Activated CD4-positive, alpha-beta T cell treated with anti-CD3 and anti-CD28 coated beads, Interleukin-2, amount 10 ng/mL, durations not matched to agents 7 days and 5 days (primary cell): ENCODE measurements at regions not wholly inside any gene's neighbourhood (a gene's known extent, or its start where the extent isn't known, plus 50 kb on each side); places are given as distances from the start of the nearest gene placed in this dataset.
"Not testable (repeated sequence)": the region's sequence is repeated elsewhere in the genome, so short reads cannot be mapped to it uniquely, and the experiment has no call there.

Experiments
- CTCF ChIA-PET: fragments of 350-600 bp; sonication (Branson Sonifier 250); formaldehyde crosslinking; loops from one replicate; lab custom pipeline; 2021; ENCODE audit warnings: antibody characterized with exemption; lab: Charles Lee
- POLR2A ChIA-PET: fragments of 350-600 bp; sonication (Branson Sonifier 250); formaldehyde crosslinking; loops from one replicate; lab custom pipeline; 2021; ENCODE audit warnings: antibody characterized with exemption; lab: Charles Lee
- DNase-seq: peaks from one replicate; pipeline ENCODE4 v3.0.0-alpha.2; 2020
- H3K27ac Mint-ChIP-seq: one replicate; pipeline ENCODE4 v1.8.0; 2021; ENCODE audit warnings: mild to moderate bottlenecking, moderate library complexity, mixed read lengths
- H3K27me3 Mint-ChIP-seq: one replicate; pipeline ENCODE4 v1.8.0; 2021; ENCODE audit warnings: mixed read lengths
- H3K36me3 Mint-ChIP-seq: one replicate; pipeline ENCODE4 v1.8.0; 2021; ENCODE audit warnings: low read depth, mixed read lengths
- H3K4me1 Mint-ChIP-seq: one replicate; pipeline ENCODE4 v1.8.0; 2021; ENCODE audit warnings: mixed read lengths
- H3K4me3 Mint-ChIP-seq: one replicate; pipeline ENCODE4 v1.8.0; 2021; ENCODE audit warnings: mild to moderate bottlenecking, moderate library complexity, mixed read lengths
- H3K9me3 Mint-ChIP-seq: one replicate; pipeline ENCODE4 v1.8.0; 2021; ENCODE audit warnings: mixed read lengths

GRCh38 chr5:152694231-152694630 is 289.2 kb upstream of the NMUR2 start:
- Mint-ChIP-seq H3K27ac (no peak overlapping the region), H3K9me3 (peaks cover 3% of the 10 kb centered on the region), H3K27me3 (no peaks in the 10 kb centered on the region), H3K36me3 (no peaks in the 10 kb centered on the region), H3K4me1 (no peaks in the 10 kb centered on the region), H3K4me3 (no peak overlapping the region)
- ChIA-PET POLR2A (no interaction called here), CTCF (no interaction called here)
- DNase-seq = no peak

DNA sequence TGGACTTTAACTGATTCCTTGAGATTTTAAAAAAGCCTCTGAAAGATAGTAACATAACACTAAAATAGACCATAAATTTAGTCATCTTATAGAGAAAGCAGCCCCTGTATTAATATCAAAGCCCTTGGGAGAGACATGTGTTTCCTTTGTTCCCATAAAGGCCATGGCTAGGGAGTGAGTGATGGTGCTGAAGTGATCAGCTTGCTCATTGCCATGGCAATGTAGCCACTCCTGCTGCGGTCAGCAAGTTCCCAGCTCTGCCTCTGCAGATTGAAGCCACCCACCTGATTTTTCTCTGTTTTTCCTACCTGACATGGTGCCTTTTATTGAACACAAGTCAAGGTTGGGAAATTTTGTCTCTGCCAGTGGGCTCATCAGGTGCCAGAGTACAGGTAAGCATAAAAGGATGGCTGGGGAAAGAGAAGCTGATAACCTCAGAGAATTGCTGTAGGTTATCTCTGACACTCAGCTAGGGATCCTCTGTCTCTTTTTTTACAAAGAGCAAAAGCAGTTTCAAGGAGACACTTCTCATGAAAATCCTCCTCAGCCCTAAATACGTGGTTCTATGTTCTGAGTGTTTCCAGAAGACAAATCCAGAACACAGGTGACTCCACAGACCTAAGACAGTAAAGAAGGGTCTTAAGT is 296.3 kb upstream of the NMUR2 start:
- DNase-seq = no peak
- Mint-ChIP-seq H3K4me3 (no peak overlapping the region), H3K36me3 (no peaks in the 10 kb centered on the region), H3K27me3 (no peaks in the 10 kb centered on the region), H3K9me3 (peaks cover 5% of the 10 kb centered on the region), H3K4me1 (no peaks in the 10 kb centered on the region), H3K27ac (no peak overlapping the region)
- ChIA-PET CTCF (no interaction called here), POLR2A (no interaction called here)

DNA sequence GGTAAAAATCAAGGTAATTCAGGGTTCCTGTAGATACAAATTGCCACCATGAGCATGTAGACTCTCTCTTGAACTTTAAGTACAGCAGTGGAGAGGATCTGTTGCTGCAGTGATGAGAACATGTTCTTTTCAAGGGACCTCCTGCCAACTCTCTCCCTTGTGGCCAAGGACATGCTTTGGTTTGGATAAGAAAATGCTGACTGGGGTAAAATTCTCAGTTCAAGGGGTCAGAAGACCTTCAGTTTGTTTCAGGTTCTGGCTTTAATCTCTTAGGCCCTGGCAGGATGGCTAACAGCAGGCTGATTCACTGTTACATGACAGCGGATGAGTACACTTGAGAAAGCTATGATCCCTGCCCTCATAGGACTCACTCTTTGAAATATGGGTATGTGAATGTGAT is 299.2 kb upstream of the NMUR2 start:
- no peak for DNase-seq
- Mint-ChIP-seq H3K27me3 (no peaks in the 10 kb centered on the region), H3K36me3 (no peaks in the 10 kb centered on the region), H3K9me3 (peaks cover 4% of the 10 kb centered on the region), H3K27ac (no peak overlapping the region), H3K4me3 (no peak overlapping the region), H3K4me1 (no peaks in the 10 kb centered on the region)
- CTCF ChIA-PET = no interaction called here
- POLR2A ChIA-PET = no interaction called here

- no peak for DNase-seq
- CTCF ChIA-PET = no interaction called here
- Mint-ChIP-seq H3K4me3 (no peak overlapping the region), H3K4me1 (no peaks in the 10 kb centered on the region), H3K9me3 (peaks cover 3% of the 10 kb centered on the region), H3K27me3 (no peaks in the 10 kb centered on the region), H3K36me3 (no peaks in the 10 kb centered on the region), H3K27ac (no peak overlapping the region)
- POLR2A ChIA-PET = no interaction called here
These were observed 306.8 kb upstream of the NMUR2 start for GRCh38 chr5:152711801-152712388.

GRCh38 chr5:152717393-152717792 is 312.3 kb upstream of the NMUR2 start:
- Mint-ChIP-seq H3K4me3 (no peak overlapping the region), H3K27ac (no peak overlapping the region), H3K27me3 (no peaks in the 10 kb centered on the region), H3K4me1 (no peaks in the 10 kb centered on the region), H3K9me3 (peaks cover 11% of the 10 kb centered on the region), H3K36me3 (no peaks in the 10 kb centered on the region)
- POLR2A ChIA-PET = no interaction called here
- CTCF ChIA-PET = no interaction called here
- no peak for DNase-seq

- CTCF ChIA-PET = no interaction called here
- peaks cover 16% of the 10 kb centered on the region for H3K9me3 Mint-ChIP-seq
- no peak overlapping the region for H3K27ac Mint-ChIP-seq
- H3K36me3 Mint-ChIP-seq = no peaks in the 10 kb centered on the region
- POLR2A ChIA-PET = no interaction called here
- H3K4me3 Mint-ChIP-seq = no peak overlapping the region
- H3K4me1 Mint-ChIP-seq = no peaks in the 10 kb centered on the region
- no peak for DNase-seq
- no peaks in the 10 kb centered on the region for H3K27me3 Mint-ChIP-seq
These were observed 318.4 kb upstream of the NMUR2 start for GRCh38 chr5:152723482-152723881.

- CTCF ChIA-PET = no interaction called here
- POLR2A ChIA-PET = no interaction called here
- H3K4me1 Mint-ChIP-seq = no peaks in the 10 kb centered on the region
- no peaks in the 10 kb centered on the region for H3K36me3 Mint-ChIP-seq
- no peaks in the 10 kb centered on the region for H3K9me3 Mint-ChIP-seq
- DNase-seq = no peak
- no peaks in the 10 kb centered on the region for H3K27me3 Mint-ChIP-seq
- no peak overlapping the region for H3K4me3 Mint-ChIP-seq
- no peak overlapping the region for H3K27ac Mint-ChIP-seq
These were observed 325.1 kb upstream of the NMUR2 start for GRCh38 chr5:152730176-152730575.

GRCh38 chr5:152736906-152737305 is 331.8 kb upstream of the NMUR2 start:
- DNase-seq = no peak
- ChIA-PET CTCF (no interaction called here), POLR2A (no interaction called here)
- H3K9me3 Mint-ChIP-seq = peaks cover 7% of the 10 kb centered on the region
- no peaks in the 10 kb centered on the region for H3K36me3 Mint-ChIP-seq
- no peaks in the 10 kb centered on the region for H3K4me1 Mint-ChIP-seq
- H3K27me3 Mint-ChIP-seq = no peaks in the 10 kb centered on the region
- no peak overlapping the region for H3K4me3 Mint-ChIP-seq
- no peak overlapping the region for H3K27ac Mint-ChIP-seq

DNA sequence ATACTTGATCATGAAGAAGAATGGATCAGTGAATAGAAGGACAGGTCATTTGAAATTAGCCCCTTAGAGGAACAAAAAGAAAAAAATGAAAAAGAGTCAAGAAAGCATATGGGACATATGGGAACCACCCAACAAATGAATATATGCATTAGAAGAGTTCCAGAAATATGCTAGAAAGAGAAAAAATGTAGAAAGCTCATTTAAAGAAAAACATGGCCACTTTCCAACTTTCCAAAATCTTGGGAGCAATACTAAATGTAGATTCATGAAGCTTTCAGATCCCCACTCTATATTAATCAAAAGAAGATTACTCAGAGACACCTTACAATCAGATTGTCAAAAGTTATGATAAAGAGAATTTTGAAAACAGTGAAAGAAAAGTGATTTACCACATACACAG is 334.8 kb upstream of the NMUR2 start:
- DNase-seq = no peak
- Mint-ChIP-seq H3K27me3 (no peaks in the 10 kb centered on the region), H3K27ac (no peak overlapping the region), H3K4me1 (no peaks in the 10 kb centered on the region), H3K9me3 (peaks cover 10% of the 10 kb centered on the region), H3K4me3 (no peak overlapping the region), H3K36me3 (no peaks in the 10 kb centered on the region)
- POLR2A ChIA-PET = no interaction called here
- CTCF ChIA-PET = no interaction called here

GRCh38 chr5:152741126-152741525 is 336.0 kb upstream of the NMUR2 start:
- POLR2A ChIA-PET, H3K27ac Mint-ChIP-seq, H3K4me1 Mint-ChIP-seq, H3K4me3 Mint-ChIP-seq, H3K36me3 Mint-ChIP-seq, H3K9me3 Mint-ChIP-seq, DNase-seq, CTCF ChIA-PET, H3K27me3 Mint-ChIP-seq: not testable (repeated sequence)

DNA sequence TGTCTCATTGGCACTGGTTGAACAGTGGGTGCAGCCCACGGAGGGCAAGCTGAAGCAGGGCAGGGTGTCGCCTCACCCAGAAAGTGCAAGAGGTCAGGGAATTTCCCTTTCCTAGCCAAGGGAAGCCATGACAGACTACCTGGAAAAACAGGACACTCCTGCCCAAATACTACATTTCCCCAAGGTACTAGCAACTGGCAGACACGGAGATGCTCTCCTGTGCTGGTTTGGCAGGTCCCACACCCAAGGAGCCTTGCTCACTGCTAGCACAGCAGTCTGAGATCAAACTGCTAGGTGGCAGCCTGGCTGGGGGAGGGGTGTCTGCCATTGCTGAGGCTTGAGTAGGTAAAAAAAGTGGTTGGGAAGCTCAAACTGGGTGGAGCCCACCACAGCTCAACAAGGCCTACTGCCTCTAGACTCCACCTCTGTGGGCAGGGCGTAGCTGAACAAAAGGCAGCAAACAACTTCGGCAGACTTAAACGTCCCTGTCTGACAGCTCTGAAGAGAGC is 382.7 kb upstream of the NMUR2 start:
- H3K4me1 Mint-ChIP-seq = not testable (repeated sequence)

DNA sequence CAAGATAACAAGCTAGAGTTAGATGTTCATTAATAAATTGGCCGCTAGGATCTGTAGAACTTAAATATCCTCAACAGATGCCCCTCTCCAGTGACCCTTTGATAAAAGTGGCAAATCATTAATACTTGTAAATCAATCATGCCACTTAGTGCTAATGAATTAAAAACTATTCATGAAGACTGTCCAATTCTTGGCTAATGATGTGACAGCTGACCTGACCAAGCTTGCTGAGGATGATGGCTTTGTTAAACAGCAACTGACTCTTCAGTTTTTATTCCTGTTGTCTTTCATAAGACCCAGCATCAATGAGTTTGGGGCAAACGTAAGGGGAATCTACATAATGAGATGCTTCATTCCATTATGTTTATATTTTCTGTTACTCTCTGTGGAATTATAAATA is 396.8 kb upstream of the NMUR2 start:
- Mint-ChIP-seq H3K4me1 (no peaks in the 10 kb centered on the region), H3K27me3 (no peaks in the 10 kb centered on the region), H3K27ac (no peak overlapping the region), H3K4me3 (no peak overlapping the region), H3K36me3 (no peaks in the 10 kb centered on the region), H3K9me3 (no peaks in the 10 kb centered on the region)
- POLR2A ChIA-PET = no interaction called here
- CTCF ChIA-PET = no interaction called here
- DNase-seq = no peak

More for the DNA sequence above, 382.7 kb upstream of the NMUR2 start:
- H3K36me3 Mint-ChIP-seq, H3K9me3 Mint-ChIP-seq, H3K27me3 Mint-ChIP-seq, H3K4me3 Mint-ChIP-seq, CTCF ChIA-PET, DNase-seq, POLR2A ChIA-PET, H3K27ac Mint-ChIP-seq: not testable (repeated sequence)

DNA sequence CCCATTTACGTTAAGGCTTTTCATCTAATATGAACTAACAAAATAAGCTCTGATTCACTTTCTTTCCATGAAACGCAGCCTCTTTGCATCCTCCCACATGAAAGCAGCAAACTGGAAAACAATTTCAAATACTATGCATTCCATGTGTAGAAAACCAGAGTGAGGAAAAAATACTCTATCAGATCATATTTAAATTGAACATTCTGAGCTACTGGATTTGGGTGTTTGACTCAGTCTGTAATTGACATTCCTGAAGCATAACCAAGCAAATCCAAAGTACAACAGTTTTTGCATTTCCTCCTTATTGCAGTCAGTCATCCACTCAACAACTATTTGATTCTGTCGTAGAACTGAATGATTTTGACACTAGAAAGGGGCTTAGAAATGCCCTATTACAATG is 399.1 kb upstream of the NMUR2 start:
- POLR2A ChIA-PET = no interaction called here
- no peak overlapping the region for H3K4me3 Mint-ChIP-seq
- CTCF ChIA-PET = no interaction called here
- DNase-seq = no peak
- H3K4me1 Mint-ChIP-seq = no peaks in the 10 kb centered on the region
- no peaks in the 10 kb centered on the region for H3K9me3 Mint-ChIP-seq
- no peak overlapping the region for H3K27ac Mint-ChIP-seq
- no peaks in the 10 kb centered on the region for H3K36me3 Mint-ChIP-seq
- H3K27me3 Mint-ChIP-seq = no peaks in the 10 kb centered on the region

GRCh38 chr5:152811988-152812387 is 406.9 kb upstream of the NMUR2 start:
- Mint-ChIP-seq H3K4me3 (no peak overlapping the region), H3K27ac (no peak overlapping the region), H3K9me3 (peaks cover 6% of the 10 kb centered on the region), H3K27me3 (no peaks in the 10 kb centered on the region), H3K36me3 (no peaks in the 10 kb centered on the region), H3K4me1 (no peaks in the 10 kb centered on the region)
- no peak for DNase-seq
- ChIA-PET POLR2A (no interaction called here), CTCF (no interaction called here)
